Osteocyte (in vitro differentiated cells): ENCODE measurements at regions not wholly inside any gene's neighbourhood (a gene's known extent, or its start where the extent isn't known, plus 50 kb on each side); places are given as distances from the start of the nearest gene placed in this dataset.

Experiments used
- DNase-seq: peaks from one replicate; pipeline ENCODE4 v3.0.0; 2021; ENCODE audit warnings: mixed read lengths; ENCODE audit not compliant: unreplicated experiment; ENCODE audit errors: extremely low spot score
- H3K27ac Mint-ChIP-seq: one replicate; pipeline ENCODE4 v1.8.0; 2021; ENCODE audit warnings: mild to moderate bottlenecking, mixed read lengths; ENCODE audit not compliant: unreplicated experiment
- H3K27me3 Mint-ChIP-seq: one replicate; pipeline ENCODE4 v1.8.0; 2021; ENCODE audit warnings: mixed read lengths; ENCODE audit not compliant: unreplicated experiment
- H3K36me3 Mint-ChIP-seq: one replicate; pipeline ENCODE4 v1.8.0; 2021; ENCODE audit warnings: mixed read lengths; ENCODE audit not compliant: unreplicated experiment
- H3K4me1 Mint-ChIP-seq: one replicate; pipeline ENCODE4 v1.8.0; 2021; ENCODE audit warnings: mixed read lengths; ENCODE audit not compliant: unreplicated experiment
- H3K4me3 Mint-ChIP-seq: one replicate; pipeline ENCODE4 v1.8.0; 2021; ENCODE audit warnings: mild to moderate bottlenecking, moderate library complexity, mixed read lengths; ENCODE audit not compliant: unreplicated experiment
- H3K9me3 Mint-ChIP-seq: one replicate; pipeline ENCODE4 v1.8.0; 2021; ENCODE audit warnings: mixed read lengths; ENCODE audit not compliant: unreplicated experiment
- CTCF ChIP-seq: fragments of 200-600 bp; sonication (generic); IDR thresholded peaks from 2 replicates; pipeline ENCODE4 v1.5.0; 2021; ENCODE audit warnings: antibody characterized with exemption, mild to moderate bottlenecking, moderate library complexity

DNA sequence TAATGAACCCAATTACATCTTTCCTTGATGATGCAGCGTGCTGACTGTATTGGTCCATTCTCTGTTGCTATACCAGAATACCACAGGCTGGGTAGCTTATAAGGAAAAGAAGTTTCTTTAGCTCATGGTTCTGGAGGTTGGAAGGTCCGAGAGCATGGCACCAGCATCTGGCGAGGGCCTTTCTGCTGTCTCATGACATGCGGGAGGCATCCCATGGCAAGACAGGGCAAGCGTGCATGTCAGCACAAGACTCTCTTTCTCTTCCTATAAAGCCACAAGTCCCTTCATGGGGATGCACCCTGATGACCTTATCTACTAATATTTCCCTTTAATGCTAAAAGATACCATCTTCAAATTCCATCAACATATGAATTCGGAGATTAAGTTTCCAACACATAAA is 122.8 kb upstream of the FHL2 start:
- no peaks in the 10 kb centered on the region for H3K9me3 Mint-ChIP-seq
- peak; percentile 32 for DNase-seq
- no peak overlapping the region for H3K27ac Mint-ChIP-seq

GRCh38 chr2:105521176-105521575 is 122.3 kb upstream of the FHL2 start:
- no peak for DNase-seq
- Mint-ChIP-seq H3K9me3 (no peaks in the 10 kb centered on the region), H3K4me1 (peaks cover 27% of the 10 kb centered on the region), H3K27ac (no peak overlapping the region), H3K4me3 (no peak overlapping the region), H3K27me3 (peaks cover 16% of the 10 kb centered on the region), H3K36me3 (no peaks in the 10 kb centered on the region)
- peak; percentile 72 for TF ChIP-seq CTCF

More for the DNA sequence above, 122.8 kb upstream of the FHL2 start:
- H3K27me3 Mint-ChIP-seq: peaks cover 16% of the 10 kb centered on the region
- no peak for TF ChIP-seq CTCF
- no peak overlapping the region for H3K4me3 Mint-ChIP-seq
- no peaks in the 10 kb centered on the region for H3K36me3 Mint-ChIP-seq
- peaks cover 27% of the 10 kb centered on the region for H3K4me1 Mint-ChIP-seq

GRCh38 chr2:105519516-105519915 is 120.7 kb upstream of the FHL2 start:
- Mint-ChIP-seq H3K27me3 (peaks cover 29% of the 10 kb centered on the region), H3K4me3 (no peak overlapping the region), H3K36me3 (no peaks in the 10 kb centered on the region), H3K9me3 (no peaks in the 10 kb centered on the region), H3K4me1 (peaks cover 27% of the 10 kb centered on the region), H3K27ac (no peak overlapping the region)
- DNase-seq: no peak
- no peak for TF ChIP-seq CTCF

DNA sequence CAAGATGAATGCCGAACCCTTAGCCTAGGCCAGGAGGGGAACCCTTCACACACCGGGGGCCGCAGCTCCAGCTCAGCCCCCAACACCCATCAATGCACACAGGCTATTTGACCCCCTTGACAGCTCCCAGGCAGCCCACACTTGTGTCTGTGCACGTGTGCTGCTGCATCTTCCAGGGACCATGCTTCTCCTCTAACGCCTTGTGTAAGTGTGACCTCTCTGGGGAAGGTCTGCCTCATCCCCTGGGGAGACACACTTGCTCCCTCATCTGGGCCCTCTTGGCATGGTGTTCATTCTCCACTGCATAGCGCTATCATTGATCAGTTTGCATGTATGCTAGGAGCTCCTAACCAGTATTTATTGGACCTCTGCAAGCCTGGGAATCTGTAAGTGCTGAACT is 120.0 kb upstream of the FHL2 start:
- TF ChIP-seq CTCF: no peak
- DNase-seq: peak; percentile 56
- Mint-ChIP-seq H3K36me3 (no peaks in the 10 kb centered on the region), H3K27me3 (peaks cover 34% of the 10 kb centered on the region), H3K9me3 (no peaks in the 10 kb centered on the region), H3K4me1 (peaks cover 27% of the 10 kb centered on the region), H3K27ac (no peak overlapping the region), H3K4me3 (no peak overlapping the region)

DNA sequence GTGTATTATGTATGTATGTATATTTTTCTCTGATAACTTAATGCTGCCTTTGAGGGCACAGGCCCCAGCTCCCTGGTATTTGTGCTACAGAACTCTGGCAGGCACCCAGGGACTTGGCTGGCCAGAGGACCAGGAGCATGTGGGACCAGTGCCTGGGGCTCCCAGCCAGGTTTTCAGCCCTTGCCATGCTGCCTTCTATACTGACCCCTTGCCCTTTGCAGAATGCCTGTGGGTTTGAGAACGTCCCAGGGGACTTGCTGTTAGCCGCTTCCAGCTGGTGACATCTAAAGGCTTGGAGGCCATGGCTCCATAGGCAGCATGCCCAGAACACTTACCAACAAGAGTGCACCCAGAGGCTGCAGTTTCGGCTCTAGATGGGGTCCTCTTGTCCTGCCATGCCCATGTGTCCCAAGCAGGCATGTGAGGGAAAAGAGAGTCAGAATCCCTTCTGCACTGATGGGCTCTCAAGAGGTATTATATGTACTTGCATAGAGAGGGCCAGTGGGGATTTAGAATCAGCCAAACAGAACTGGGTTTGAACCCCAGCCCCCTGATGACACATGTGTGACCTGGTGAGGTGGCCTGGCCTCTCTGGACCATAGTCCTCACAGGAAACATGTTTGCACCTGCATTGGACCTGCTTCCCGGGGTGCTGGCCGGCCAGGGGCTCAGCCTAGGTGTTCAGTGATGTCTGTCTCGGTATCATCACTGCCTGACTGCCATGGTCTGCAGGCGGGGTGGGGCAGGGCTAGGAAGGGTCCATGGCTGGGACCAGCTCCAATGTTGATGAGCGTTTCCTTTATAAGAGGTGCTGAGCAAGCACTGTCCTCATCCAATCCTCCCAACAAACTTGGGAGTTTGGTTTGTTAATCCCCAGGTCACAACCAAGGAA is 119.2 kb upstream of the FHL2 start:
- Mint-ChIP-seq H3K36me3 (no peaks in the 10 kb centered on the region), H3K4me1 (peaks cover 27% of the 10 kb centered on the region), H3K27me3 (peaks cover 39% of the 10 kb centered on the region), H3K27ac (no peak overlapping the region), H3K4me3 (no peak overlapping the region), H3K9me3 (no peaks in the 10 kb centered on the region)
- TF ChIP-seq CTCF: no peak
- DNase-seq: peak; percentile 85
